ENCODE measurements at regions not wholly inside any gene's neighbourhood (a gene's known extent, or its start where the extent isn't known, plus 50 kb on each side); places are given as distances from the start of the nearest gene placed in this dataset.

GRCh38 chr21:38948377-38949069 is 142.8 kb downstream of the ETS2 start:
- Mint-ChIP-seq H3K9me3 (no peaks in the 10 kb centered on the region), H3K36me3 (ENCODE audit: low read depth) (no peaks in the 10 kb centered on the region; the same call in 2 of the 3 replicates), H3K27me3 (ENCODE audit: insufficient read depth, low read depth, poor library complexity) (peaks cover 11% of the 10 kb centered on the region), H3K4me3 (no peak overlapping the region), H3K4me1 (peaks cover 23% of the 10 kb centered on the region), H3K27ac (no peak overlapping the region)
- Histone ChIP-seq H4K20me1 (replicated peaks; ENCODE audit: insufficient read depth) (no peaks in the 10 kb centered on the region), H3K4me3 (no peak overlapping the region), H3K27ac (ENCODE audit: low read depth) (no peak overlapping the region), H3K9me2 (ENCODE audit: insufficient read depth) (peaks cover 12% of the 10 kb centered on the region), H3K4me2 (no peak overlapping the region), H3K4me1 (ENCODE audit: insufficient read depth) (peaks cover 9% of the 10 kb centered on the region), H3K27me3 (ENCODE audit: insufficient read depth) (no peaks in the 10 kb centered on the region), H3K36me3 (ENCODE audit: insufficient read depth) (no peaks in the 10 kb centered on the region), H3K79me2 (replicated peaks; ENCODE audit: insufficient read depth) (no peaks in the 10 kb centered on the region), H3F3A (replicated peaks; ENCODE audit: low read depth) (no peaks in the 10 kb centered on the region; the same call in 1 of the 2 replicates), H2AFZ (no peak overlapping the region)
- ATAC-seq (no peak), DNase-seq (ENCODE audit: low spot score) (no peak)
- no peak for TF ChIP-seq ZNF331 (CRISPR knock-in tag; IDR thresholded peaks at IDR 0.05; ENCODE audit: low read depth)
- TF ChIP-seq ETS1 (IDR thresholded peaks at IDR 0.05) = no peak
- TF ChIP-seq STAT1 (IDR thresholded peaks at IDR 0.05; ENCODE audit: unreplicated experiment) = no peak
- no peak for TF ChIP-seq ZNF114 (CRISPR knock-in tag; IDR thresholded peaks at IDR 0.05)
- no peak for TF ChIP-seq ZNF462 (CRISPR knock-in tag; IDR thresholded peaks at IDR 0.05)
- TF ChIP-seq EZH2phosphoT487 (IDR thresholded peaks at IDR 0.05; ENCODE audit: unreplicated experiment) = no peak
